ENCODE measurements at regions not wholly inside any gene's neighbourhood (a gene's known extent, or its start where the extent isn't known, plus 50 kb on each side); places are given as distances from the start of the nearest gene placed in this dataset.

- Mint-ChIP-seq H3K27me3 (ENCODE audit: low read depth) (no peaks in the 10 kb centered on the region), H3K27ac (no peak overlapping the region; a peak in 1 of 7 replicates), H3K4me3 (no peak overlapping the region), H3K4me1 (peaks cover under 1 to 3% of the 10 kb centered on the region in 2 experiments; a peak in 2 of 4 replicates), H3K36me3 (ENCODE audit: insufficient read depth in 1 of 3, low read depth in 3 of 3) (no peaks in the 10 kb centered on the region), H3K9me3 (no peaks in the 10 kb centered on the region)
- Histone ChIP-seq H4K5ac (ENCODE audit: insufficient read length, low read depth, low read length) (no peak overlapping the region), H3K4me2 (ENCODE audit: insufficient read depth, insufficient read length, low read length) (no peak overlapping the region), H2BK12ac (ENCODE audit: insufficient read length, low read depth, low read length) (no peak overlapping the region), H3K23me2 (ENCODE audit: insufficient read length, low read depth, low read length, poor library complexity, severe bottlenecking) (no peaks in the 10 kb centered on the region), H3K27ac (ENCODE audit: insufficient read length, low read depth, low read length) (no peak overlapping the region), H2BK20ac (ENCODE audit: low read depth, low read length, poor library complexity, severe bottlenecking) (no peak overlapping the region), H3K14ac (ENCODE audit: insufficient read depth, low read length) (no peak overlapping the region), H3K9me3 (ENCODE audit: control insufficient read depth, low read depth, low read length) (no peaks in the 10 kb centered on the region), H3K56ac (ENCODE audit: insufficient read length, low read depth, low read length) (no peak overlapping the region), H3K18ac (ENCODE audit: insufficient read length, low read depth, low read length) (no peak overlapping the region), H4K8ac (replicated peaks; ENCODE audit: insufficient read length, low read depth, low read length) (no peak overlapping the region), H3K9ac (ENCODE audit: extremely low read depth, insufficient read length, low read length) (no peak overlapping the region), H3K4me1 (ENCODE audit: insufficient read depth, low read length) (0 out of 2 replicates have a peak, but pooled peaks cover 2% of the 10 kb centered on the region), H3K79me1 (ENCODE audit: insufficient read depth, low read depth, low read length, poor library complexity, severe bottlenecking) (no peaks in the 10 kb centered on the region), H2AK5ac (ENCODE audit: insufficient read length, low read length) (no peak overlapping the region), H3K79me2 (ENCODE audit: insufficient read depth, low read length) (no peaks in the 10 kb centered on the region), H2AFZ (ENCODE audit: low read length) (no peak overlapping the region), H3K27me3 (ENCODE audit: insufficient read depth, low read length) (no peaks in the 10 kb centered on the region), H3T11ph (ENCODE audit: low read length) (no peak overlapping the region), H4K91ac (ENCODE audit: insufficient read length, low read depth, low read length) (no peak overlapping the region), H2BK15ac (ENCODE audit: low read depth, low read length) (no peak overlapping the region), H2BK120ac (ENCODE audit: low read depth, low read length, poor library complexity, severe bottlenecking) (no peak overlapping the region), H3K4ac (ENCODE audit: low read depth, low read length) (no peak overlapping the region), H2BK5ac (ENCODE audit: insufficient read length, low read length) (no peak overlapping the region), H3K23ac (ENCODE audit: insufficient read length, low read depth, low read length) (no peak overlapping the region), H4K20me1 (ENCODE audit: control insufficient read depth, insufficient read depth, insufficient read length) (no peaks in the 10 kb centered on the region)
- WGBS (ENCODE audit: extremely low coverage, insufficient read length, low lambda C conversion rate) = no CpG with 5 or more reads among the region's 4 CpGs
- TF ChIP-seq CTCF (conservative IDR thresholded peaks at IDR 0.05) = no peak
- DNase-seq = no peak
These were observed 320.1 kb downstream of the DEPDC1B start for GRCh38 chr5:60379907-60380306.

All from H9 (cell line).